ENCODE measurements at regions not wholly inside any gene's neighbourhood (a gene's known extent, or its start where the extent isn't known, plus 50 kb on each side); places are given as distances from the start of the nearest gene placed in this dataset.

- Histone ChIP-seq H3K23ac (ENCODE audit: low read depth, low read length) (no peak overlapping the region), H3K56ac (ENCODE audit: extremely low read depth, insufficient read depth, low read length) (no peak overlapping the region), H3K36me3 (ENCODE audit: control insufficient read depth, insufficient read depth, low read length) (no peaks in the 10 kb centered on the region), H2BK5ac (ENCODE audit: low read depth, low read length, poor library complexity, severe bottlenecking) (no peak overlapping the region), H3K4me3 (ENCODE audit: insufficient read depth, low read depth, low read length) (no peak overlapping the region), H3K79me1 (ENCODE audit: low read depth in 1 of 2, low read length in 2 of 2) (no peaks in the 10 kb centered on the region), H2BK15ac (ENCODE audit: low read depth, low read length) (no peak overlapping the region), H4K5ac (ENCODE audit: low read depth, low read length) (no peak overlapping the region), H3K27me3 (ENCODE audit: control insufficient read depth, insufficient read depth, low read length) (peaks cover 39% of the 10 kb centered on the region), H3K4ac (ENCODE audit: low read depth, low read length) (no peak overlapping the region), H3K4me2 (ENCODE audit: low read depth, low read length) (no peak overlapping the region), H3K9me3 (ENCODE audit: control insufficient read depth, insufficient read depth, low read length) (no peaks in the 10 kb centered on the region), H2BK20ac (ENCODE audit: low read depth, low read length) (no peak overlapping the region), H2AK5ac (ENCODE audit: low read depth, low read length) (no peak overlapping the region), H3K27ac (ENCODE audit: insufficient read depth, low read length) (no peak overlapping the region), H3K9ac (ENCODE audit: low read depth, low read length) (no peak overlapping the region), H4K8ac (ENCODE audit: low read depth in 2 of 2, low read length in 2 of 2) (no peak overlapping the region), H2AK9ac (replicated peaks; ENCODE audit: low read depth, low read length, poor library complexity) (no peak overlapping the region), H4K91ac (ENCODE audit: insufficient read depth, low read depth, low read length) (no peak overlapping the region), H3K4me1 (ENCODE audit: control insufficient read depth, insufficient read depth, low read length) (no peaks in the 10 kb centered on the region), H3K18ac (ENCODE audit: low read depth, low read length) (no peak overlapping the region), H4K20me1 (ENCODE audit: insufficient read depth, low read length) (no peaks in the 10 kb centered on the region), H3K9me1 (ENCODE audit: insufficient read depth, low read length) (no peaks in the 10 kb centered on the region; the same call in 1 of the 2 replicates), H2BK120ac (ENCODE audit: low read depth, low read length) (no peak overlapping the region), H3K14ac (replicated peaks; ENCODE audit: low read depth, low read length) (no peak overlapping the region), H2AFZ (replicated peaks; ENCODE audit: low read length, poor library complexity) (no peak overlapping the region)
- ATAC-seq (ENCODE audit: low read depth) (no peak), DNase-seq (no peak)
- in situ Hi-C loops (cut with MboI; ENCODE audit: low sequenced_read_pairs) (no loop called here), intact Hi-C loops (cut with micrococcal nuclease) (no loop called here), dilution Hi-C loops (cut with HindIII; ENCODE audit: low sequenced_read_pairs, unreplicated experiment) (no loop called here)
- ChIA-PET POLR2A (ENCODE audit: unreplicated experiment) (interaction anchor here (0.5 kb wide), 1 partner anchor 17 kb away, joined by 3 read pairs; no protein-coding TSS in a partner anchor), CTCF (interaction anchor here (0.5 kb wide), 1 partner anchor 1840 kb away, joined by 5 read pairs; no protein-coding TSS in a partner anchor)
- TF ChIP-seq POLR2A (IDR thresholded peaks at IDR 0.05; ENCODE audit: low read depth, low read length) (no peak), RAD21 (IDR thresholded peaks at IDR 0.05; ENCODE audit: low read length) (no peak), CEBPB (IDR thresholded peaks at IDR 0.05; ENCODE audit: low read depth, low read length) (no peak), NFE2L2 (IDR thresholded peaks at IDR 0.05; ENCODE audit: low read depth, low read length) (no peak), MAFK (IDR thresholded peaks at IDR 0.05; ENCODE audit: low read depth, low read length) (no peak), SMC3 (IDR thresholded peaks at IDR 0.05; ENCODE audit: low read depth, low read length) (no peak), FOS (IDR thresholded peaks at IDR 0.05; ENCODE audit: low read depth, low read length) (no peak)
- no TSS peak for BruUV-seq (replicated peaks)
- WGBS, 2 experiments (ENCODE audit: extremely low coverage in 2 of 2, insufficient read length in 1 of 2), result 80% methylated on average over 2 of the region's 7 CpGs; no CpG with 5 or more reads in 1 of the 2 experiments
These were observed 66.2 kb upstream of the SLC2A1 start for GRCh38 chr1:43024905-43025304.
